HCT116 (cell line): ENCODE measurements at regions not wholly inside any gene's neighbourhood (a gene's known extent, or its start where the extent isn't known, plus 50 kb on each side); places are given as distances from the start of the nearest gene placed in this dataset.

ENCODE experiments used
- ATAC-seq: fragments of 200-7000 bp; cut with Tn5 transposase; 2 replicates; pipeline ENCODE4 v1.9.1; 2020; ENCODE audit warnings: mild to moderate bottlenecking, moderate library complexity
- BruUV-seq: library from RNA; stranded (reverse); fragments of 400-500 nt; replicated peaks from 2 replicates; lab custom pipeline; 2021; lab: Mats Ljungman, UMichigan
- CTCF ChIA-PET: fragments of 300-600 bp; sonication (Branson Sonifier 250); formaldehyde crosslinking; loops from one replicate; lab custom pipeline; 2021; ENCODE audit warnings: antibody characterized with exemption; lab: Charles Lee
- POLR2A ChIA-PET: fragments of 300-600, 350-600 bp; sonication (Branson Sonifier 250); formaldehyde crosslinking; loops from one replicate; lab custom pipeline; 2021; ENCODE audit warnings: antibody characterized with exemption; lab: Charles Lee
- RAD21 ChIA-PET, 2 experiments: fragments of 300-600 bp; sonication (Branson Sonifier 250); formaldehyde crosslinking; loops; one replicate each; lab custom pipeline; 2023; ENCODE audit warnings: low total read pairs in 2 of 2; ENCODE audit not compliant: uncharacterized antibody in 2 of 2, unreplicated experiment in 2 of 2, low non-redundant PET in 1 of 2; lab: Charles Lee
- DNase-seq: peaks from one replicate; pipeline ENCODE4 v3.0.0-alpha.2; 2010; ENCODE audit warnings: low read depth, low spot score
- H2AFZ ChIP-seq: fragments of 200-600 bp; shearing (Covaris generic), sonication (generic); 2 replicates; pipeline ENCODE4 v1.6.1; 2017; ENCODE audit warnings: low read depth, mixed run types, mixed read lengths, antibody characterized with exemption, low read length; ENCODE audit not compliant: poor library complexity, severe bottlenecking
- H3K27ac ChIP-seq: 2 replicates; pipeline ENCODE4 v1.5.1; 2012; ENCODE audit warnings: low read depth, low read length
- H3K27me3 ChIP-seq: fragments of 200-600 bp; sonication (generic); 2 replicates; pipeline ENCODE4 v1.6.1; 2016; ENCODE audit warnings: mixed run types, low read length, mixed read lengths; ENCODE audit not compliant: insufficient read depth
- H3K36me3 ChIP-seq, 2 experiments: fragments of 200-500 bp in 1 of 2; fragments of 200-600 bp in 1 of 2; sonication (Bioruptor generic) in 1 of 2; sonication (generic) in 1 of 2; 2 replicates each; pipeline versions ENCODE4 v1.5.1 to v1.6.1; 2014 to 2016; ENCODE audit warnings: low read length in 2 of 2, inconsistent platforms in 1 of 2, mixed read lengths in 1 of 2, mixed run types in 1 of 2; ENCODE audit not compliant: insufficient read depth in 2 of 2, control insufficient read depth in 1 of 2
- H3K4me1 ChIP-seq, 2 experiments: fragments of 200-600 bp in 1 of 2; sonication (generic) in 1 of 2; 2 replicates each; pipeline versions ENCODE4 v1.5.1 to v1.6.1; 2012 to 2017; ENCODE audit warnings: low read length in 2 of 2, inconsistent platforms in 1 of 2, mild to moderate bottlenecking in 1 of 2, mixed read lengths in 1 of 2, mixed run types in 1 of 2, moderate library complexity in 1 of 2; ENCODE audit not compliant: insufficient read depth in 2 of 2, control insufficient read depth in 1 of 2
- H3K4me2 ChIP-seq: fragments of 200-600 bp; sonication (generic); 2 replicates; pipeline ENCODE4 v1.6.1; 2017; ENCODE audit warnings: mixed run types, low read length, mixed read lengths
- H3K4me3 ChIP-seq, 2 experiments: fragments of 200-600 bp in 1 of 2; sonication (generic) in 1 of 2; replicated peaks in 1 of 2; 2 replicates each; pipeline ENCODE4 v1.5.1; 2011 to 2016; ENCODE audit warnings: low read length in 2 of 2, control low read depth in 1 of 2, low read depth in 1 of 2, mild to moderate bottlenecking in 1 of 2, mixed read lengths in 1 of 2, mixed run types in 1 of 2
- H3K79me2 ChIP-seq: fragments of 200-600 bp; sonication (generic); 2 replicates; pipeline ENCODE4 v1.6.1; 2017; ENCODE audit warnings: mild to moderate bottlenecking, mixed run types, low read length, moderate library complexity, mixed read lengths; ENCODE audit not compliant: insufficient read depth
- H3K9ac ChIP-seq: fragments of 200-600 bp; sonication (generic); 2 replicates; pipeline ENCODE4 v1.6.1; 2016; ENCODE audit warnings: low read length, mixed read lengths
- H3K9me2 ChIP-seq: fragments of 200-600 bp; sonication (generic), shearing (Covaris generic); 2 replicates; pipeline ENCODE4 v1.6.1; 2017; ENCODE audit warnings: mixed run types, mild to moderate bottlenecking, moderate library complexity; ENCODE audit not compliant: insufficient read depth
- H3K9me3 ChIP-seq, 2 experiments: fragments of 200-500 bp in 1 of 2; fragments of 200-600 bp in 1 of 2; sonication (Bioruptor generic) in 1 of 2; sonication (generic) in 1 of 2; 2 replicates each; pipeline ENCODE4 v1.6.1; 2014 to 2017; ENCODE audit warnings: low read length in 2 of 2, mixed read lengths in 2 of 2, inconsistent platforms in 1 of 2, low read depth in 1 of 2, mild to moderate bottlenecking in 1 of 2, mixed run types in 1 of 2, moderate library complexity in 1 of 2; ENCODE audit not compliant: control insufficient read depth in 1 of 2, insufficient read depth in 1 of 2
- H4K20me1 ChIP-seq: fragments of 200-600 bp; sonication (generic), shearing (Covaris generic); 2 replicates; pipeline ENCODE4 v1.6.1; 2017; ENCODE audit warnings: mixed run types, mild to moderate bottlenecking, moderate library complexity; ENCODE audit not compliant: insufficient read depth
- CTCF ChIP-seq, 3 experiments: fragments of 200-600 bp in 1 of 3; sonication (generic) in 1 of 3; IDR thresholded peaks in 2 of 3; conservative IDR thresholded peaks in 1 of 3; 2 replicates each; pipeline ENCODE4 v1.5.1; 2012 to 2017; ENCODE audit warnings: low read depth in 2 of 3, low read length in 2 of 3, antibody characterized with exemption in 1 of 3, borderline replicate concordance in 1 of 3, control low read depth in 1 of 3, mild to moderate bottlenecking in 1 of 3, mixed read lengths in 1 of 3, mixed run types in 1 of 3, moderate library complexity in 1 of 3; ENCODE audit not compliant: insufficient read depth in 1 of 3
- EZH2 ChIP-seq: fragments of 200-600 bp; sonication (generic); IDR thresholded peaks from 2 replicates; pipeline ENCODE4 v1.6.1; 2017; ENCODE audit warnings: antibody characterized with exemption, mixed run types
- EZH2phosphoT487 ChIP-seq: fragments of 200-600 bp; IDR thresholded peaks from 2 replicates; pipeline ENCODE4 v1.6.1; 2018; ENCODE audit warnings: antibody characterized with exemption, borderline replicate concordance
- JUND ChIP-seq: IDR thresholded peaks from 2 replicates; pipeline ENCODE4 v1.6.1; 2012
- REST ChIP-seq: IDR thresholded peaks from 2 replicates; pipeline ENCODE4 v1.6.1; 2012; ENCODE audit warnings: low read depth
- SRF ChIP-seq: IDR thresholded peaks from 2 replicates; pipeline ENCODE4 v1.6.1; 2012; ENCODE audit warnings: low read depth
- TCF7L2 ChIP-seq: IDR thresholded peaks from 2 replicates; pipeline ENCODE4 v1.7.0; 2011; ENCODE audit warnings: borderline replicate concordance, inconsistent platforms; ENCODE audit not compliant: insufficient read depth, insufficient read length; ENCODE audit errors: extremely low read depth
- ZBTB33 ChIP-seq: IDR thresholded peaks from 2 replicates; pipeline ENCODE4 v1.6.1; 2011; ENCODE audit warnings: mild to moderate bottlenecking, low read length, moderate library complexity; ENCODE audit not compliant: insufficient replicate concordance; ENCODE audit errors: extremely low read depth
- intact Hi-C: fragments of 100-400 bp; cut with micrococcal nuclease; formaldehyde crosslinking; loops from 2 replicates; pipeline ENCODE4 v1.10.0; 2022
- TF ChIP-seq, protein P1 (sequence below): IDR thresholded peaks from 2 replicates; pipeline ENCODE4 v1.6.1; 2012

DNA sequence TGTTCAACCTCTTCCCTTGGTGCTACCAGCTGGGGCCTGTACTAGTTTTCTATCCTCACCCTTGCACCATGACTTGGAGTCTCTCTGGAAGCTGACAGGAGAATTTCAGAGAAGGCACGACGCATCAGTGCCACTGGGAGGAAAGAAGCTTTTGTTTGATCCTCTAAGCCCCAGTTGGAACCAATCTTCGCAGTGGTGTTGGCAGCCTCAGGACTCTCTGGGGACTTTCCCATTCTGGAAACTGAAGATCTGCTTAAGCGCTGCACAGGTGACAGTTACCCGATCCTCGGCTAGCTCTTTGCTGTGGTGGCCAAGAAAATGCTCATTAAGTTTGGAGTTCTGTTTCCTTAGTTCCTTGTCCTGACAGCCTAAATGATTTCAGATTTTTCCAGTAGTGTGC is 222.3 kb downstream of the RHOU start:
- ATAC-seq (no peak), DNase-seq (no peak)
- intact Hi-C loops = no loop called here
- H3K4me2 ChIP-seq = no peak overlapping the region
- H3K79me2 ChIP-seq = no peaks in the 10 kb centered on the region
- no peak overlapping the region for H3K9ac ChIP-seq
- no peaks in the 10 kb centered on the region for H3K27me3 ChIP-seq
- H3K4me1 ChIP-seq = no peaks in the 10 kb centered on the region
- ChIA-PET POLR2A (no interaction called here), RAD21 (no interaction called here), CTCF (no interaction called here)
- no peak overlapping the region for H3K4me3 ChIP-seq
- no peaks in the 10 kb centered on the region for H3K9me3 ChIP-seq
- no TSS peak for BruUV-seq
- H2AFZ ChIP-seq = no peak overlapping the region
- H3K27ac ChIP-seq = no peak overlapping the region
- H4K20me1 ChIP-seq = no peaks in the 10 kb centered on the region
- TF ChIP-seq EZH2 (no peak), JUND (no peak), TCF7L2 (no peak), ZBTB33 (no peak), REST (no peak), SRF (no peak), EZH2phosphoT487 (no peak), CTCF (IDR thresholded peaks at IDR 0.05 in 2 of 3, conservative IDR thresholded peaks at IDR 0.05 in 1 of 3; ENCODE audit: borderline replicate concordance in 1 of 3, insufficient read depth in 1 of 3, low read depth in 2 of 3, low read length in 2 of 3) (no peak)
- TF ChIP-seq, protein P1, sequence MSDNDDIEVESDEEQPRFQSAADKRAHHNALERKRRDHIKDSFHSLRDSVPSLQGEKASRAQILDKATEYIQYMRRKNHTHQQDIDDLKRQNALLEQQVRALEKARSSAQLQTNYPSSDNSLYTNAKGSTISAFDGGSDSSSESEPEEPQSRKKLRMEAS = no peak
- no peaks in the 10 kb centered on the region for H3K9me2 ChIP-seq
- no peaks in the 10 kb centered on the region for H3K36me3 ChIP-seq
